Keratinocyte (primary cell): ENCODE measurements at regions not wholly inside any gene's neighbourhood (a gene's known extent, or its start where the extent isn't known, plus 50 kb on each side); places are given as distances from the start of the nearest gene placed in this dataset.

ENCODE experiments used
- CTCF ChIP-seq, 3 experiments: IDR thresholded peaks in 1 of 3; conservative IDR thresholded peaks in 1 of 3; optimal IDR thresholded peaks in 1 of 3; 2 replicates in 2 of 3; 3 replicates in 1 of 3; pipeline versions ENCODE3 to v1.5.1; 2011; ENCODE audit warnings: low read length in 3 of 3, mild to moderate bottlenecking in 3 of 3, moderate library complexity in 2 of 3, control low read depth in 1 of 3, inconsistent platforms in 1 of 3; ENCODE audit not compliant: insufficient read depth in 2 of 3; ENCODE audit errors: extremely low read depth in 1 of 3
- EZH2 ChIP-seq: IDR thresholded peaks from one replicate; pipeline ENCODE4 v1.6.1; 2012; ENCODE audit warnings: inconsistent platforms, mild to moderate bottlenecking, low read length, moderate library complexity

GRCh38 chr12:92221656-92222315 is 76.1 kb upstream of the BTG1 start:
- no peak for TF ChIP-seq CTCF (optimal IDR thresholded peaks at IDR 0.05 in 1 of 3, IDR thresholded peaks at IDR 0.05 in 1 of 3, conservative IDR thresholded peaks at IDR 0.05 in 1 of 3; ENCODE audit: extremely low read depth in 1 of 3, insufficient read depth in 2 of 3, low read length in 3 of 3)
- TF ChIP-seq EZH2: no peak
